Osteoblast (primary cell): ENCODE measurements at regions not wholly inside any gene's neighbourhood (a gene's known extent, or its start where the extent isn't known, plus 50 kb on each side); places are given as distances from the start of the nearest gene placed in this dataset.

ENCODE experiments used
- DNase-seq: peaks from one replicate; pipeline ENCODE4 v3.0.0; 2011; ENCODE audit warnings: low spot score, mixed read lengths; ENCODE audit not compliant: insufficient read length; ENCODE audit errors: missing footprints
- H2AFZ ChIP-seq: 2 replicates; pipeline ENCODE4 v1.6.0; 2011; ENCODE audit warnings: mild to moderate bottlenecking, low read length
- H3K27ac ChIP-seq: 2 replicates; pipeline ENCODE4 v1.5.1; 2011; ENCODE audit warnings: mild to moderate bottlenecking, low read depth, low read length, moderate library complexity
- H3K27me3 ChIP-seq: 2 replicates; pipeline ENCODE4 v1.6.0; 2012; ENCODE audit warnings: mild to moderate bottlenecking, control low read depth, inconsistent platforms, low read length, moderate library complexity; ENCODE audit not compliant: insufficient read depth
- H3K36me3 ChIP-seq: 2 replicates; pipeline ENCODE4 v1.5.1; 2011; ENCODE audit warnings: mild to moderate bottlenecking, low read length, control low read depth, moderate library complexity; ENCODE audit not compliant: insufficient read depth
- H3K4me1 ChIP-seq: 2 replicates; pipeline ENCODE4 v1.5.1; 2011; ENCODE audit warnings: mild to moderate bottlenecking, low read length, control low read depth, moderate library complexity; ENCODE audit not compliant: insufficient read depth
- H3K4me2 ChIP-seq: 2 replicates; pipeline ENCODE4 v1.6.0; 2011; ENCODE audit warnings: mild to moderate bottlenecking, low read length; ENCODE audit not compliant: insufficient read depth
- H3K4me3 ChIP-seq: fragments of 200-600 bp; sonication (generic); 3 replicates; pipeline ENCODE4 v1.5.1; 2012; ENCODE audit warnings: mild to moderate bottlenecking, low read length, inconsistent platforms; ENCODE audit not compliant: insufficient read depth
- H3K79me2 ChIP-seq: 2 replicates; pipeline ENCODE4 v1.6.0; 2012; ENCODE audit warnings: mild to moderate bottlenecking, low read length, control low read depth, inconsistent platforms; ENCODE audit not compliant: insufficient read depth
- H3K9me3 ChIP-seq: 2 replicates; pipeline ENCODE4 v1.5.1; 2011; ENCODE audit warnings: low read depth, low read length, control low read depth
- H4K20me1 ChIP-seq: 2 replicates; pipeline ENCODE4 v1.6.0; 2012; ENCODE audit warnings: mild to moderate bottlenecking, low read length, control low read depth; ENCODE audit not compliant: insufficient read depth
- TF ChIP-seq, protein P1 (sequence below): IDR thresholded peaks from 2 replicates; pipeline ENCODE4 v1.5.1; 2011; ENCODE audit warnings: mild to moderate bottlenecking, low read depth, low read length, moderate library complexity; ENCODE audit errors: extremely low read depth

DNA sequence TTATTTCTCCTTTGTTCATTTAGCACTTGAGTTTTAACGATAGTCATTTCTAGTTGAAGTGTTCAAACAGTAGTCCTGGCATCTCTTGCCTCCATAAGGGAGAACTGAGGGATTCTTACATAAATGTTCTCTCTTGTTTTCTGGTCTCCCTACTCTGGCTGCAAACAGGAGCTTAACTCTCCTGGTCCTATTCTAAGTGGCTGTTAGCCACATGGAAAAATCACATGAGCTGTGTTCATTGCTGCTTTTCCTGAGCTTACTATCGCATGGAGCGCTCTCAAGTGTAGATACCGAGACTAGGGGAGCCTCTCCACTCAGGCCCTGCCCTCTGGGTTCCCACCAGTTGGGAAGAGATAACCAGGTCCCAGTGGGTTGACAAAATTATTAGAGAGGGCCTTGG lies 403.1 kb upstream of the TPM1 start:
- TF ChIP-seq, protein P1, sequence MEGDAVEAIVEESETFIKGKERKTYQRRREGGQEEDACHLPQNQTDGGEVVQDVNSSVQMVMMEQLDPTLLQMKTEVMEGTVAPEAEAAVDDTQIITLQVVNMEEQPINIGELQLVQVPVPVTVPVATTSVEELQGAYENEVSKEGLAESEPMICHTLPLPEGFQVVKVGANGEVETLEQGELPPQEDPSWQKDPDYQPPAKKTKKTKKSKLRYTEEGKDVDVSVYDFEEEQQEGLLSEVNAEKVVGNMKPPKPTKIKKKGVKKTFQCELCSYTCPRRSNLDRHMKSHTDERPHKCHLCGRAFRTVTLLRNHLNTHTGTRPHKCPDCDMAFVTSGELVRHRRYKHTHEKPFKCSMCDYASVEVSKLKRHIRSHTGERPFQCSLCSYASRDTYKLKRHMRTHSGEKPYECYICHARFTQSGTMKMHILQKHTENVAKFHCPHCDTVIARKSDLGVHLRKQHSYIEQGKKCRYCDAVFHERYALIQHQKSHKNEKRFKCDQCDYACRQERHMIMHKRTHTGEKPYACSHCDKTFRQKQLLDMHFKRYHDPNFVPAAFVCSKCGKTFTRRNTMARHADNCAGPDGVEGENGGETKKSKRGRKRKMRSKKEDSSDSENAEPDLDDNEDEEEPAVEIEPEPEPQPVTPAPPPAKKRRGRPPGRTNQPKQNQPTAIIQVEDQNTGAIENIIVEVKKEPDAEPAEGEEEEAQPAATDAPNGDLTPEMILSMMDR = no peak
- H3K9me3 ChIP-seq = no peaks in the 10 kb centered on the region

DNA sequence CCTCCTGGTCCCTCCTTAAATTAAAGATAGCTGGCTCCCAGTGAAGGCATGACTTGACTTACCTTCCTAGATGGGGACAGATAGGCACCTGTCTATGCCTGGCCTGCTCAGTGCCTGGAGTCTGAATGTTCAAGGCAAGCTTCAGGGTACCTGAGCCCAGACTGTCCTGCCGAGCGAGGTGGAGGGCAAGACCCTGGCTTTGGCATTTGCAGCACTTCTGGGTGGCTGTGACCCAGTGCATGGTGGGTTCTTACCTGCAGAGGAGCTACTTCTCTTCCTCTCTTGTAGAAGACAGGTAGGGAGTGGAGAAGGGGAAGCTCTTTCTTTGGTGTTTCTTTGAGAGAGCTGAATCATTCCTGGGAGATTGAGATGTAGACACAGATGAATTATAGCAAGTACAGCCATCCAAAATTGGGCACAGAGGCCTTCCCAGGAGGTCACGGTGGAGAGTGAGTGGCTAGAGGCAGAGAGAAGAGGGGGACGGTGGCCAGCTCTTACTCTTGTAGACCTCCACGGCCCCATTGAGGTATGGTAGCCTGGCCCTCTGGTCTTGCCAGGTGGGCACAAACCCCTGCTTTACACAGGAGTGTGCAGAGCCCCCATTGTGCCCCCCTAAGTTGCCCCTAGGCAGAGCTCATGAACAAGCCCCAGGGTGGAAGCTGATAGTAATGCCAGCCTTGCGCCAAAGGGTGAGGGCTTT lies 402.5 kb upstream of the TPM1 start:
- Histone ChIP-seq H3K27ac (no peak overlapping the region), H3K4me3 (no peak overlapping the region), H3K4me1 (peaks cover 2% of the 10 kb centered on the region), H2AFZ (no peak overlapping the region), H3K79me2 (no peaks in the 10 kb centered on the region), H4K20me1 (peaks cover 4% of the 10 kb centered on the region), H3K36me3 (no peaks in the 10 kb centered on the region), H3K4me2 (no peak overlapping the region), H3K27me3 (no peaks in the 10 kb centered on the region), H3K9me3 (no peaks in the 10 kb centered on the region)
- TF ChIP-seq, protein P1 = no peak
- DNase-seq = no peak

More for the DNA sequence above, 403.1 kb upstream of the TPM1 start:
- Histone ChIP-seq H3K79me2 (no peaks in the 10 kb centered on the region), H3K27ac (no peak overlapping the region), H3K4me2 (no peak overlapping the region), H3K4me1 (no peaks in the 10 kb centered on the region), H4K20me1 (peaks cover 4% of the 10 kb centered on the region), H3K27me3 (no peaks in the 10 kb centered on the region), H3K4me3 (no peak overlapping the region), H3K36me3 (no peaks in the 10 kb centered on the region), H2AFZ (no peak overlapping the region)
- no peak for DNase-seq

DNA sequence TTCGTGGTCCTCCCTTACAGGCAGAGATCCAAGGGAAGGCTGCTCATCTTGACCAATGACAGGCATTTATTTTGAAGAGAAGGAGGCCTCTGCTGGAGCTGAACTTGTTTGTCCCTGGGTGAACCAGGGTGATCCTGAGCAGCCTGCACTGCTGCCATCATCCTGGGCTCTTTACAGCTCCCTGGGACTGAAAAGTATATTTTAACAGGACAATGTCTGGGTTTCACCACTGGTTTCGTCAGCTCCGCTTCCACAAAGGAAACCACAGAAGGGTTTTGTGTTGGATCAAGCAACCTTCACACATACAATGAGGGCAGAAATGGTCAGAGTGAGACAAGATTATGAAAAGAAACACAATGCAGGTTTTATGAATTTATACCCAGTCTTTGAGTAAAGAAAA lies 400.7 kb upstream of the TPM1 start:
- Histone ChIP-seq H4K20me1 (peaks cover 4% of the 10 kb centered on the region), H3K4me1 (peaks cover 4% of the 10 kb centered on the region), H3K36me3 (no peaks in the 10 kb centered on the region), H3K4me2 (no peak overlapping the region), H3K27ac (no peak overlapping the region), H3K9me3 (no peaks in the 10 kb centered on the region), H3K27me3 (no peaks in the 10 kb centered on the region), H3K4me3 (no peak overlapping the region), H3K79me2 (no peaks in the 10 kb centered on the region), H2AFZ (no peak overlapping the region)
- TF ChIP-seq, protein P1 = no peak
- DNase-seq = no peak

DNA sequence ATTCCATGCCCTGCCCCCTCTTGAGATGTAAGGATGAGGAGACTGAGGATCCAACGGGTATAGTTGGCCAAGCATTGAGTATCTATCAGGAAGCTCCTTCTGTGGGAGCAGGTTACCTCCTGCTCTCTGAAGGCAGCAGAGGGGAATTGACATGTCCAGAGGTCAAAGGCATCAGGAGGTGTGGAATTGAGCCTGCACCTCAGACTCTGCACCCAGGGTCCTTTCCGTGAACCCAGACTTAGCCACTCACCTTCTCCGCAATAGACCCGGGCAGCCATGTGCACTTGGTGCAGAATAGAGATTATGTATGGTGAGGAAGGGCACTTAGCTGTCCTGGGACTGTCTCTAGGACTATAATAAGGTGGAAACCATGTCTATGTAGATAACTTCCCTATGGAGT lies 399.0 kb upstream of the TPM1 start:
- Histone ChIP-seq H2AFZ (no peak overlapping the region), H3K79me2 (no peaks in the 10 kb centered on the region), H3K27me3 (no peaks in the 10 kb centered on the region), H3K27ac (no peak overlapping the region), H3K4me3 (no peak overlapping the region), H3K9me3 (no peaks in the 10 kb centered on the region), H3K36me3 (no peaks in the 10 kb centered on the region), H4K20me1 (peaks cover 4% of the 10 kb centered on the region), H3K4me1 (peaks cover 14% of the 10 kb centered on the region), H3K4me2 (no peak overlapping the region)
- TF ChIP-seq, protein P1 = no peak
- no peak for DNase-seq
